ENCODE measurements at regions not wholly inside any gene's neighbourhood (a gene's known extent, or its start where the extent isn't known, plus 50 kb on each side); places are given as distances from the start of the nearest gene placed in this dataset.

- Histone ChIP-seq H3K27ac (ENCODE audit: low read depth, low read length) (no peak overlapping the region), H3K4me1 (ENCODE audit: control insufficient read depth in 1 of 2, insufficient read depth in 2 of 2, low read length in 2 of 2) (no peaks in the 10 kb centered on the region), H3K79me2 (ENCODE audit: insufficient read depth, low read length) (no peaks in the 10 kb centered on the region), H3K9me2 (ENCODE audit: insufficient read depth) (no peaks in the 10 kb centered on the region), H2AFZ (ENCODE audit: low read depth, low read length, poor library complexity, severe bottlenecking) (no peak overlapping the region), H3K27me3 (ENCODE audit: insufficient read depth, low read length) (no peaks in the 10 kb centered on the region), H3K36me3 (ENCODE audit: control insufficient read depth in 1 of 2, insufficient read depth in 2 of 2, low read length in 2 of 2) (no peaks in the 10 kb centered on the region), H3K4me3 (replicated peaks in 1 of 2; ENCODE audit: low read depth in 1 of 2, low read length in 2 of 2) (no peak overlapping the region), H3K9ac (ENCODE audit: low read length) (no peak overlapping the region), H3K4me2 (ENCODE audit: low read length) (no peak overlapping the region), H3K9me3 (ENCODE audit: control insufficient read depth in 1 of 2, insufficient read depth in 1 of 2, low read depth in 1 of 2, low read length in 2 of 2) (no peaks in the 10 kb centered on the region), H4K20me1 (ENCODE audit: insufficient read depth) (no peaks in the 10 kb centered on the region)
- RAD21 ChIA-PET (ENCODE audit: low non-redundant PET in 1 of 2, low total read pairs in 2 of 2, uncharacterized antibody in 2 of 2, unreplicated experiment in 2 of 2) = no interaction called here
- no peak for TF ChIP-seq ATF3 (IDR thresholded peaks at IDR 0.05)
- TF ChIP-seq ZBTB33 (IDR thresholded peaks at IDR 0.05; ENCODE audit: extremely low read depth, insufficient replicate concordance, low read length) = no peak
- no peak for TF ChIP-seq RAD21 (IDR thresholded peaks at IDR 0.05; ENCODE audit: low read depth)
- TF ChIP-seq FOSL1 (IDR thresholded peaks at IDR 0.05; ENCODE audit: low read depth) = no peak
- TF ChIP-seq CEBPB (IDR thresholded peaks at IDR 0.05; ENCODE audit: low read depth) = no peak
- TF ChIP-seq EZH2 (IDR thresholded peaks at IDR 0.05) = no peak
- no peak for TF ChIP-seq ELF1 (IDR thresholded peaks at IDR 0.05; ENCODE audit: borderline replicate concordance, low read depth)
- TF ChIP-seq CBX3 (IDR thresholded peaks at IDR 0.05; ENCODE audit: low read depth) = no peak
- TF ChIP-seq POLR2AphosphoS5 (IDR thresholded peaks at IDR 0.05; ENCODE audit: low read depth, low read length) = no peak
- no peak for TF ChIP-seq SRF (IDR thresholded peaks at IDR 0.05; ENCODE audit: low read depth)
- TF ChIP-seq ZNF274 (IDR thresholded peaks at IDR 0.05; ENCODE audit: low read depth, low read length) = no peak
- no peak for TF ChIP-seq CTCF (IDR thresholded peaks at IDR 0.05 in 2 of 3, conservative IDR thresholded peaks at IDR 0.05 in 1 of 3; ENCODE audit: borderline replicate concordance in 1 of 3, insufficient read depth in 1 of 3, low read depth in 2 of 3, low read length in 2 of 3)
- TF ChIP-seq YY1 (IDR thresholded peaks at IDR 0.05; ENCODE audit: extremely low read depth, insufficient replicate concordance, low read depth, low read length) = no peak
- no peak for TF ChIP-seq TCF7L2 (IDR thresholded peaks at IDR 0.05; ENCODE audit: borderline replicate concordance, extremely low read depth, insufficient read depth, insufficient read length)
- no peak for TF ChIP-seq SP1 (IDR thresholded peaks at IDR 0.05; ENCODE audit: low read depth)
- no peak for TF ChIP-seq SIN3A (IDR thresholded peaks at IDR 0.05; ENCODE audit: low read depth)
- no peak for TF ChIP-seq ZFX (IDR thresholded peaks at IDR 0.05)
- no peak for TF ChIP-seq EZH2phosphoT487 (IDR thresholded peaks at IDR 0.05; ENCODE audit: borderline replicate concordance)
- TF ChIP-seq POLR2A (IDR thresholded peaks at IDR 0.05; ENCODE audit: borderline replicate concordance, extremely low read depth, insufficient read depth, insufficient read length) = no peak
- no peak for TF ChIP-seq REST (IDR thresholded peaks at IDR 0.05; ENCODE audit: low read depth)
- no peak for ATAC-seq
- intact Hi-C loops (cut with micrococcal nuclease) = no loop called here
- BruUV-seq (replicated peaks) = no TSS peak
- no peak for DNase-seq (ENCODE audit: low read depth, low spot score)
- POLR2A ChIA-PET = no interaction called here
- CTCF ChIA-PET = no interaction called here
Measured at GRCh38 chr5:129345213-129345924, 114.7 kb upstream of the ADAMTS19 start.
